Hepatocyte (in vitro differentiated cells): ENCODE measurements at regions not wholly inside any gene's neighbourhood (a gene's known extent, or its start where the extent isn't known, plus 50 kb on each side); places are given as distances from the start of the nearest gene placed in this dataset.

Experiments
- DNase-seq: peaks from one replicate; pipeline ENCODE4 v3.0.0-alpha.2; 2016; ENCODE audit warnings: low spot score
- H2AFZ ChIP-seq: fragments of 200-600 bp; sonication (generic); 2 replicates; pipeline ENCODE4 v1.6.0; 2016; ENCODE audit warnings: antibody characterized with exemption, mild to moderate bottlenecking
- H3K27ac ChIP-seq: fragments of 200-600 bp; sonication (generic); 2 replicates; pipeline ENCODE4 v1.5.1; 2016; ENCODE audit warnings: mild to moderate bottlenecking
- H3K27me3 ChIP-seq: fragments of 200-600 bp; sonication (generic); 2 replicates; pipeline ENCODE4 v1.6.1; 2016
- H3K36me3 ChIP-seq: fragments of 200-600 bp; sonication (generic); replicated peaks from 2 replicates; pipeline ENCODE4 v1.5.1; 2016; ENCODE audit warnings: low read depth; ENCODE audit not compliant: insufficient read depth
- H3K4me1 ChIP-seq: fragments of 200-600 bp; sonication (generic); 2 replicates; pipeline ENCODE4 v1.5.1; 2016; ENCODE audit warnings: mild to moderate bottlenecking, moderate library complexity; ENCODE audit not compliant: insufficient read depth
- H3K4me2 ChIP-seq: fragments of 200-600 bp; sonication (generic); 2 replicates; pipeline ENCODE4 v1.6.0; 2016
- H3K4me3 ChIP-seq: fragments of 200-600 bp; sonication (generic); 2 replicates; pipeline ENCODE4 v1.5.1; 2016; ENCODE audit warnings: mild to moderate bottlenecking
- H3K79me2 ChIP-seq: fragments of 200-600 bp; sonication (generic); 2 replicates; pipeline ENCODE4 v1.6.0; 2017; ENCODE audit warnings: mild to moderate bottlenecking
- H3K9me2 ChIP-seq: fragments of 200-600 bp; sonication (generic); replicated peaks from 2 replicates; pipeline ENCODE4 v1.6.0; 2017; ENCODE audit warnings: mild to moderate bottlenecking; ENCODE audit not compliant: insufficient read depth
- H3K9me3 ChIP-seq: fragments of 200-600 bp; sonication (generic); 2 replicates; pipeline ENCODE4 v1.5.1; 2016; ENCODE audit warnings: low read depth, mild to moderate bottlenecking
- H4K20me1 ChIP-seq: fragments of 200-600 bp; sonication (generic); 2 replicates; pipeline ENCODE4 v1.6.0; 2016; ENCODE audit warnings: mild to moderate bottlenecking; ENCODE audit not compliant: insufficient read depth, poor library complexity, severe bottlenecking
- CTCF ChIP-seq: fragments of 200-600 bp; sonication (generic); IDR thresholded peaks from 2 replicates; pipeline ENCODE4 v1.5.1; 2016; ENCODE audit warnings: antibody characterized with exemption, mild to moderate bottlenecking; ENCODE audit not compliant: poor library complexity
- EZH2 ChIP-seq: fragments of 200-600 bp; sonication (generic); IDR thresholded peaks from 2 replicates; pipeline ENCODE4 v1.6.1; 2016; ENCODE audit warnings: antibody characterized with exemption, mild to moderate bottlenecking, borderline replicate concordance
- EZH2phosphoT487 ChIP-seq: fragments of 200-600 bp; sonication (generic); IDR thresholded peaks from one replicate; pipeline ENCODE4 v1.6.1; 2018; ENCODE audit warnings: antibody characterized with exemption, mild to moderate bottlenecking, low read depth, moderate library complexity; ENCODE audit not compliant: unreplicated experiment, severe bottlenecking
- WGBS: methylation state at CpG from one replicate; pipeline ENCODE4 v1.1.6; 2016; ENCODE audit warnings: low lambda C conversion rate; ENCODE audit errors: missing lambda C conversion rate; 5-methylcytosine and 5-hydroxymethylcytosine counted together

- no peak for DNase-seq
- no peak overlapping the region for H3K27ac ChIP-seq
- TF ChIP-seq EZH2phosphoT487, result no peak
- no peak for TF ChIP-seq CTCF
- no peak for TF ChIP-seq EZH2
- no peaks in the 10 kb centered on the region for H3K27me3 ChIP-seq
- no peaks in the 10 kb centered on the region for H3K4me1 ChIP-seq
- H3K36me3 ChIP-seq, result no peaks in the 10 kb centered on the region
- H3K79me2 ChIP-seq, result no peaks in the 10 kb centered on the region
- no peak overlapping the region for H2AFZ ChIP-seq
- H4K20me1 ChIP-seq, result no peaks in the 10 kb centered on the region
- H3K4me2 ChIP-seq, result no peak overlapping the region
- no peaks in the 10 kb centered on the region for H3K9me3 ChIP-seq
- no peaks in the 10 kb centered on the region for H3K9me2 ChIP-seq
- no peak overlapping the region for H3K4me3 ChIP-seq
Measured at GRCh38 chr1:79469139-79469538, 462.6 kb upstream of the ADGRL4 start.

GRCh38 chr1:79460773-79461436, 454.4 kb upstream of the ADGRL4 start:
- H3K79me2 ChIP-seq, result no peaks in the 10 kb centered on the region
- 83% methylated on average over 3 of the region's 3 CpGs for WGBS
- peaks cover 4% of the 10 kb centered on the region for H3K9me2 ChIP-seq
- H3K27ac ChIP-seq, result no peak overlapping the region
- TF ChIP-seq EZH2, result no peak
- no peaks in the 10 kb centered on the region for H3K36me3 ChIP-seq
- H3K4me1 ChIP-seq, result no peaks in the 10 kb centered on the region
- H3K4me2 ChIP-seq, result no peak overlapping the region
- DNase-seq, result no peak
- H3K27me3 ChIP-seq, result no peaks in the 10 kb centered on the region
- H3K4me3 ChIP-seq, result no peak overlapping the region
- no peaks in the 10 kb centered on the region for H3K9me3 ChIP-seq
- no peaks in the 10 kb centered on the region for H4K20me1 ChIP-seq
- H2AFZ ChIP-seq, result no peak overlapping the region

DNA sequence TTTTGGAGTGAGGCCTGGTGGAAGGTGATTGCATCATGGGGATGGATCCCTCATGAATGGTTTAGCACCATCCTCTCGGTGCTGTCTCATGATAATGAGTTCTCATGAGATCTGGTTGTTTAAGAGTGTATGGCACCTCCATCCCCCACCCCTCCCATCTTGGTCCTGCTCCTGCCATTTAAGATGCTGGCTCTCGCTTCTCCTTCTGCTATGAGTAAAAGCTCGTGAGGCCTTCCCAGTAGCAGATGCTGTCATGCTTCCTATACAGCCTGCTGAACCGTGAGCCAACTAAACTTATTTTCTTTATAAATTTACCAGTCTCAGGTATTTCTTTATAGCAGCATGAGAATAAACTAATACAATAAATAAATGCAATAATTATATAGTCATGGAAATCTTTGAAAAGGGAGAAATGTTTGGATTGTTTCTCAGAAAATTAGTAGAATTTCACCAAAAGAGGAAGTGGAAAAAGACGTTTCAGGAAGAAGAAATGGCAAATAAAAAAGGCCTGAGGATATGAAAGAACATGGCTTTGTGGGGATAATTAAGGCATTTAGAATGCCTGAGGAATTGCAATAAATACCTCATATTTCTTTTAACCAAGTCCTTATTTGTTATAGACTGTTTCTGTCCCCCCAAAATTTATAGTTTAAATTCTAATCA, 451.2 kb upstream of the ADGRL4 start:
- H2AFZ ChIP-seq, result no peak overlapping the region
- H4K20me1 ChIP-seq, result no peaks in the 10 kb centered on the region
- no peaks in the 10 kb centered on the region for H3K9me3 ChIP-seq
- H3K4me3 ChIP-seq, result no peak overlapping the region
- H3K36me3 ChIP-seq, result no peaks in the 10 kb centered on the region
- no peak overlapping the region for H3K27ac ChIP-seq
- no peaks in the 10 kb centered on the region for H3K27me3 ChIP-seq
- H3K4me1 ChIP-seq, result no peaks in the 10 kb centered on the region
- H3K79me2 ChIP-seq, result no peaks in the 10 kb centered on the region
- 80% methylated on average over 5 of the region's 5 CpGs for WGBS
- peaks cover 4% of the 10 kb centered on the region for H3K9me2 ChIP-seq
- no peak overlapping the region for H3K4me2 ChIP-seq
- TF ChIP-seq EZH2phosphoT487 (no peak), EZH2 (no peak), CTCF (no peak)
- no peak for DNase-seq

DNA sequence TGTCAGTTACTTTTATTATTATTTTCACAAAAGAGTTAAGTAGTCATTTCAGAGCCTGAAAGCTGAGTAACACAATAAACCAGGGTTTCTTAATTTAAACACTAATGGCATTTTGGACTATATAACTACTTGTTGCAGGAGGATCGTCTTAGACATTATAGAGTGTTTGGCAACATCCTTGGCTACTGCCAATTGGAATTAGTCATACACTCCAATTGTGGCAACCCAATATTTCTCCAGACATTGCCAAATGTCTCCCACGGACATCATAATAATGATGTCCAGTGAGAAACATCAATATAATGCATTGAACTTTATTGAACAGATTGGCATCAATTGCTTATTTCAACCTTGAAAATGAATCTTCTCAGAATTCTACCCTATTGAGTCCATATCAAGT, 441.9 kb upstream of the ADGRL4 start:
- no peak for DNase-seq
- no peaks in the 10 kb centered on the region for H3K36me3 ChIP-seq
- 90% methylated on average over 2 of the region's 2 CpGs for WGBS
- no peak overlapping the region for H3K4me3 ChIP-seq
- no peaks in the 10 kb centered on the region for H3K79me2 ChIP-seq
- H3K4me2 ChIP-seq, result no peak overlapping the region
- H3K27me3 ChIP-seq, result no peaks in the 10 kb centered on the region
- no peak overlapping the region for H3K27ac ChIP-seq
- no peaks in the 10 kb centered on the region for H3K9me3 ChIP-seq
- no peaks in the 10 kb centered on the region for H4K20me1 ChIP-seq
- no peak for TF ChIP-seq EZH2phosphoT487
- no peak for TF ChIP-seq CTCF
- no peak for TF ChIP-seq EZH2
- no peaks in the 10 kb centered on the region for H3K9me2 ChIP-seq
- no peak overlapping the region for H2AFZ ChIP-seq
- no peaks in the 10 kb centered on the region for H3K4me1 ChIP-seq
